Ishikawa (cell line): ENCODE measurements at regions not wholly inside any gene's neighbourhood (a gene's known extent, or its start where the extent isn't known, plus 50 kb on each side); places are given as distances from the start of the nearest gene placed in this dataset.

Experiments used
- CEBPB ChIP-seq: IDR thresholded peaks from 2 replicates; pipeline ENCODE4 v1.6.1; 2012
- CREB1 ChIP-seq: IDR thresholded peaks from 2 replicates; pipeline ENCODE4 v1.6.1; 2012; ENCODE audit warnings: low read depth
- EGR1 ChIP-seq: IDR thresholded peaks from 2 replicates; pipeline ENCODE4 v1.6.1; 2012
- EP300 ChIP-seq: IDR thresholded peaks from 2 replicates; pipeline ENCODE4 v1.6.1; 2012; ENCODE audit warnings: borderline replicate concordance
- FOXM1 ChIP-seq: IDR thresholded peaks from 2 replicates; pipeline ENCODE4 v1.6.1; 2012; ENCODE audit warnings: low read depth, borderline replicate concordance
- NFIC ChIP-seq: IDR thresholded peaks from 2 replicates; pipeline ENCODE4 v1.6.1; 2012
- RAD21 ChIP-seq: IDR thresholded peaks from 2 replicates; pipeline ENCODE4 v1.6.1; 2012; ENCODE audit warnings: low read depth
- TAF1 ChIP-seq: IDR thresholded peaks from 2 replicates; pipeline ENCODE4 v1.6.1; 2012; ENCODE audit warnings: low read depth, mild to moderate bottlenecking
- TCF12 ChIP-seq: IDR thresholded peaks from 2 replicates; pipeline ENCODE4 v1.6.1; 2012; ENCODE audit warnings: low read depth
- TEAD4 ChIP-seq: IDR thresholded peaks from 2 replicates; pipeline ENCODE4 v1.6.1; 2012
- YY1 ChIP-seq: IDR thresholded peaks from 2 replicates; pipeline ENCODE4 v1.6.1; 2012; ENCODE audit warnings: low read depth
- ZBTB7A ChIP-seq: IDR thresholded peaks from 2 replicates; pipeline ENCODE4 v1.6.1; 2012; ENCODE audit warnings: low read depth
- TF ChIP-seq, protein P1 (sequence below): IDR thresholded peaks from 2 replicates; pipeline ENCODE4 v1.6.1; 2012; ENCODE audit warnings: low read depth, mild to moderate bottlenecking
- TF ChIP-seq, protein P2 (sequence below): IDR thresholded peaks from 2 replicates; pipeline ENCODE4 v1.6.1; 2012
- TF ChIP-seq, protein P3 (sequence below): IDR thresholded peaks from 2 replicates; pipeline ENCODE4 v1.6.1; 2012

DNA sequence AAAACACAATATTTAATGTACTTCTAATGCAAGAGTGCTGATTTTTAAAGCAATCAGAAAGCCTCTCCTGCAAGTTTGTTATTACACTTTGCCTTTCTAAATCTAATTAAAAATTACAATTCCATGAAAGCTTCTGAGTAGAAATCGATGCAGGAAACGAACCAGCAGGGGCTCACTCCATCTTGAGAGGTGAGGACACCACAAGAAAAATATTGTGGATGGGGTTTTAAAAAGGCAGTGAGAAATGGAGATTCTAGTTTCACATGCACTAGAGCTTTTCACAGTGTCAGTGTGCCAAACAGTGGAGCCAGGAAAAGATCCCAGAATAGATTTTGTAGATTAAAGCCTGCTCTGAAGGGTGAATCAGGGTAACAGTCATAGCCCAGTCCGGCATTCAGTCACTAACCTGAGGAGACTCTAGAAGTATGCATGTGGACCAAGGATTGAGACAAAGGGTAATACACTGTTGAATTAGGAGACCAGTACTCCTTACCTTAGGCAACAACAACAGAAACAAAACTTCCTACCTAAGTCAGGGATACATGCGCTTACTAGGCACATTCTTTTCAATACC is 362.3 kb downstream of the NAF1 start:
- TF ChIP-seq NFIC (no peak), RAD21 (no peak), CREB1 (no peak), EP300 (no peak), CEBPB (no peak), TCF12 (no peak), TAF1 (no peak), EGR1 (no peak), TEAD4 (no peak), YY1 (no peak), ZBTB7A (no peak), FOXM1 (no peak)
- TF ChIP-seq, protein P1, sequence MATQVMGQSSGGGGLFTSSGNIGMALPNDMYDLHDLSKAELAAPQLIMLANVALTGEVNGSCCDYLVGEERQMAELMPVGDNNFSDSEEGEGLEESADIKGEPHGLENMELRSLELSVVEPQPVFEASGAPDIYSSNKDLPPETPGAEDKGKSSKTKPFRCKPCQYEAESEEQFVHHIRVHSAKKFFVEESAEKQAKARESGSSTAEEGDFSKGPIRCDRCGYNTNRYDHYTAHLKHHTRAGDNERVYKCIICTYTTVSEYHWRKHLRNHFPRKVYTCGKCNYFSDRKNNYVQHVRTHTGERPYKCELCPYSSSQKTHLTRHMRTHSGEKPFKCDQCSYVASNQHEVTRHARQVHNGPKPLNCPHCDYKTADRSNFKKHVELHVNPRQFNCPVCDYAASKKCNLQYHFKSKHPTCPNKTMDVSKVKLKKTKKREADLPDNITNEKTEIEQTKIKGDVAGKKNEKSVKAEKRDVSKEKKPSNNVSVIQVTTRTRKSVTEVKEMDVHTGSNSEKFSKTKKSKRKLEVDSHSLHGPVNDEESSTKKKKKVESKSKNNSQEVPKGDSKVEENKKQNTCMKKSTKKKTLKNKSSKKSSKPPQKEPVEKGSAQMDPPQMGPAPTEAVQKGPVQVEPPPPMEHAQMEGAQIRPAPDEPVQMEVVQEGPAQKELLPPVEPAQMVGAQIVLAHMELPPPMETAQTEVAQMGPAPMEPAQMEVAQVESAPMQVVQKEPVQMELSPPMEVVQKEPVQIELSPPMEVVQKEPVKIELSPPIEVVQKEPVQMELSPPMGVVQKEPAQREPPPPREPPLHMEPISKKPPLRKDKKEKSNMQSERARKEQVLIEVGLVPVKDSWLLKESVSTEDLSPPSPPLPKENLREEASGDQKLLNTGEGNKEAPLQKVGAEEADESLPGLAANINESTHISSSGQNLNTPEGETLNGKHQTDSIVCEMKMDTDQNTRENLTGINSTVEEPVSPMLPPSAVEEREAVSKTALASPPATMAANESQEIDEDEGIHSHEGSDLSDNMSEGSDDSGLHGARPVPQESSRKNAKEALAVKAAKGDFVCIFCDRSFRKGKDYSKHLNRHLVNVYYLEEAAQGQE = no peak
- TF ChIP-seq, protein P2, sequence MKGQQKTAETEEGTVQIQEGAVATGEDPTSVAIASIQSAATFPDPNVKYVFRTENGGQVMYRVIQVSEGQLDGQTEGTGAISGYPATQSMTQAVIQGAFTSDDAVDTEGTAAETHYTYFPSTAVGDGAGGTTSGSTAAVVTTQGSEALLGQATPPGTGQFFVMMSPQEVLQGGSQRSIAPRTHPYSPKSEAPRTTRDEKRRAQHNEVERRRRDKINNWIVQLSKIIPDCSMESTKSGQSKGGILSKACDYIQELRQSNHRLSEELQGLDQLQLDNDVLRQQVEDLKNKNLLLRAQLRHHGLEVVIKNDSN = no peak
- TF ChIP-seq, protein P3, sequence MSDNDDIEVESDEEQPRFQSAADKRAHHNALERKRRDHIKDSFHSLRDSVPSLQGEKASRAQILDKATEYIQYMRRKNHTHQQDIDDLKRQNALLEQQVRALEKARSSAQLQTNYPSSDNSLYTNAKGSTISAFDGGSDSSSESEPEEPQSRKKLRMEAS = no peak

DNA sequence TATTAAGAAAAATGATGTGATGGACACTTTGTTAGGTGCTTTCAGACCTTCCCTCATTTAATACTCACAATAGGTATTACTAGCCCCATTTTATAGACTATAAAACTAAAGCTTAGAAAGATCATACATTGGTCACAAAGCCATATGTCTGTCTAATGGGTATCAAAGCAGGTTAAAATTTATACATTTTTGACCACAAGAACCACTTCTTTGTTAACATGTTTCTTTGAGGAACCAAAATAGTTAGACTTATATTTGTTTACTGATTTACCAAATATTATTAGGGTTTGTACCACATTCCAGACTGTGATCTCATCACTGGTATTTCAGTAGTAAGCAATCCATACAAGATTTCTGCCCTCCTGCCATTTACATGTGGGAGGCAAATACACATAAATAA is 363.3 kb downstream of the NAF1 start:
- TF ChIP-seq CEBPB (no peak), YY1 (no peak), NFIC (no peak), TCF12 (no peak), RAD21 (no peak), TAF1 (no peak), EGR1 (no peak), FOXM1 (no peak)
- TF ChIP-seq, protein P1 = no peak
- TF ChIP-seq, protein P3 = no peak

DNA sequence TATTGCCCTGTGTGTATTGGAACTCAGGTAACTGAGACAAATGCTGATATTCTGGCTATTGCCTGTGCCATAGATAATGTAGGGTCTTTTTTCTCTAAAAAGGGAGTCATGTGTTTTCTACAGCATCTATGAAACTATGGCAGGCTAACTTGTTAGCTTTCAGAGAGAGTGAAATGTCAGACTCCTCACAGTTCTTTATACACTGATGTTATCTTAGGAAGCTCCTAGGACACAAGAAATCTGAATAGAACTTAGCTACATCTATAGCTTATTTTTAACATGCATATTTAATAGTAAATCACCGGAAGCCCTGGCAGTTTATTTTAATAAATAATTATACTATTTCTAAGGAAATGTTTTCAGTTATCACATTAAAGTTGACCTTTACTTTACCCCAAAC is 369.6 kb downstream of the NAF1 start:
- no peak for TF ChIP-seq TCF12
- no peak for TF ChIP-seq TEAD4
- no peak for TF ChIP-seq ZBTB7A
- TF ChIP-seq TAF1 = no peak
- no peak for TF ChIP-seq YY1
- no peak for TF ChIP-seq EGR1

DNA sequence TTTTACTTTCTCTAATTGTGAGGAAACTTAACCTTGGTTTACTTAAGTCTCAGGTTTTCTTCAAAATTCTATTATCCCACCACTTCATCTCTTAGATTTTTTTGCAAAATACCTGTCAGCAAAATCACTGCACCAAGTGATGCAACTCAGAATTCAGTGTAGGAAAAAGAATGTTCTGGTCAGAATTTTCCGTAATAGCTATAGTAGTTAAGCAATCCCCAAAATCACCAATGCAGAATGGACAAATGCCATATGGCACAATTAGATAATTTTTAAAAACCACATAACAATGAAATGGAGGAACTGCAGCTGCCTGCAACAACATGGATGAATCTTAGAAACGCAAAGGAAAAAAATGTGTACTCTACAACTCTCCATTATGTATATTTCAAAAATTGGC is 373.1 kb downstream of the NAF1 start:
- no peak for TF ChIP-seq NFIC
- TF ChIP-seq RAD21 = no peak
- TF ChIP-seq EP300 = no peak
- TF ChIP-seq, protein P3 = no peak
- TF ChIP-seq, protein P1 = no peak
- no peak for TF ChIP-seq CREB1
- no peak for TF ChIP-seq TAF1
- no peak for TF ChIP-seq ZBTB7A
- no peak for TF ChIP-seq YY1
- TF ChIP-seq, protein P2 = no peak
- no peak for TF ChIP-seq TCF12
- TF ChIP-seq CEBPB = no peak
- TF ChIP-seq FOXM1 = no peak
- TF ChIP-seq EGR1 = no peak
- TF ChIP-seq TEAD4 = no peak

DNA sequence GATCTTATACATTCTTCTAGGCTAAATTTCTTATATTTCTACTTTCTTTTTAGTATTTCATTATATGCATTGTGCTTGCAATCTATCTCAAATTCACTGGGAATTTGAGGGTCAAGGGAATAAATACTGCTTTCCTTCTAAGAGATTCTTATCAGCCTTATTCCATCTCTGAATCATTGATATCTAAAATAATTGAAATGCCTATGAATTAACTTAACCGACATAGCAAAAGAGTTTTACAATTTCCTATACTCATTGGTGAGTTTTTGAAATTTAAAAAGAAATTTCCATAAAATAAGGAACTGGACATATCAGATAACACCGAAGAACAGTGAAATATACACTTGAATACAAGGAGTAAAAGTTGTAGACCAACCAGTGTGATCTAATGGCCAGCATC is 373.7 kb downstream of the NAF1 start:
- TF ChIP-seq, protein P2 = no peak
- TF ChIP-seq YY1 = no peak
- no peak for TF ChIP-seq RAD21
- TF ChIP-seq FOXM1 = no peak
- no peak for TF ChIP-seq TAF1
- TF ChIP-seq TCF12 = no peak
- no peak for TF ChIP-seq ZBTB7A
- TF ChIP-seq, protein P1 = no peak
- TF ChIP-seq EP300 = no peak
- TF ChIP-seq, protein P3 = no peak
- no peak for TF ChIP-seq TEAD4
- no peak for TF ChIP-seq EGR1
- no peak for TF ChIP-seq NFIC
- TF ChIP-seq CREB1 = no peak
- no peak for TF ChIP-seq CEBPB
